K562 (cell line): ENCODE measurements at regions not wholly inside any gene's neighbourhood (a gene's known extent, or its start where the extent isn't known, plus 50 kb on each side); places are given as distances from the start of the nearest gene placed in this dataset.
"Not testable (repeated sequence)": the region's sequence is repeated elsewhere in the genome, so short reads cannot be mapped to it uniquely, and the experiment has no call there.

Experiments used
- ATAC-seq: fragments of 200-7000 bp; cut with Tn5 transposase; 3 replicates; pipeline ENCODE4 v1.9.1; 2020; ENCODE audit warnings: moderate library complexity
- BruUV-seq: library from RNA; stranded (reverse); fragments of 400-500 nt; replicated peaks from 2 replicates; lab custom pipeline; 2021; lab: Mats Ljungman, UMichigan
- CTCF ChIA-PET: fragments of 300-600 bp; formaldehyde crosslinking; extraction: SDS; loops from one replicate; lab custom pipeline; 2021; ENCODE audit warnings: low intra/inter-chr PET ratio; lab: Yijun Ruan, JAX
- POLR2A ChIA-PET: fragments of 300-600, 350-650 bp; sonication (Branson Sonifier 250); formaldehyde crosslinking; extraction: SDS; loops from one replicate; lab custom pipeline; 2021; ENCODE audit warnings: antibody characterized with exemption, inconsistent platforms; lab: Yijun Ruan, JAX
- DNase-seq, 4 experiments: peaks; one replicate each; pipeline versions ENCODE4 v3.0.0 to v3.0.0-alpha.2; 2011 to 2018; ENCODE audit warnings: low spot score in 3 of 4, mixed read lengths in 3 of 4; ENCODE audit errors: extremely low read depth in 1 of 4
- FAIRE-seq: peaks from 2 replicates; lab custom pipeline; 2011; peaks lifted over from hg19 to GRCh38; lab: Jason Lieb, UNC
- H2AFZ ChIP-seq: 2 replicates; pipeline ENCODE4 v1.6.0; 2011; ENCODE audit warnings: low read depth, low read length, control low read depth, inconsistent platforms
- H3K27ac ChIP-seq: fragments of 200-600 bp; 3 replicates; pipeline ENCODE4 v1.8.0; 2011; ENCODE audit warnings: low read depth, mild to moderate bottlenecking, control low read depth, inconsistent platforms, low read length, moderate library complexity, mixed read lengths; ENCODE audit errors: extremely low read depth
- H3K27me3 ChIP-seq, 2 experiments: fragments of 300-600 bp in 1 of 2; 2 replicates in 1 of 2; 3 replicates in 1 of 2; pipeline versions ENCODE4 v1.6.0 to v1.8.0; 2011; ENCODE audit warnings: inconsistent platforms in 2 of 2, low read length in 2 of 2, mild to moderate bottlenecking in 1 of 2, mixed read lengths in 1 of 2, moderate library complexity in 1 of 2; ENCODE audit not compliant: control insufficient read depth in 2 of 2, insufficient read depth in 2 of 2
- H3K36me3 ChIP-seq: fragments of 300-600 bp; 3 replicates; pipeline ENCODE4 v1.8.0; 2011; ENCODE audit warnings: mild to moderate bottlenecking, low read length, inconsistent platforms; ENCODE audit not compliant: control insufficient read depth, insufficient read depth
- H3K4me1 ChIP-seq, 2 experiments: fragments of 200-600 bp in 1 of 2; replicated peaks in 1 of 2; 2 replicates in 1 of 2; 3 replicates in 1 of 2; pipeline versions ENCODE4 v1.5.1 to v1.8.0; 2011; ENCODE audit warnings: inconsistent platforms in 2 of 2, low read length in 2 of 2, mild to moderate bottlenecking in 1 of 2, mixed read lengths in 1 of 2, moderate library complexity in 1 of 2; ENCODE audit not compliant: control insufficient read depth in 2 of 2, insufficient read depth in 2 of 2
- H3K4me2 ChIP-seq: 2 replicates; pipeline ENCODE4 v1.6.1; 2011; ENCODE audit warnings: low read length, control low read depth, inconsistent platforms, mixed read lengths; ENCODE audit not compliant: insufficient read depth
- H3K4me3 ChIP-seq: fragments of 200-600 bp; sonication (generic), shearing (Covaris generic); 2 replicates; pipeline ENCODE4 v1.5.1; 2016; ENCODE audit warnings: control low read depth, inconsistent platforms
- H3K79me2 ChIP-seq: fragments of 200-600 bp; 3 replicates; pipeline ENCODE4 v1.8.0; 2011; ENCODE audit warnings: low read length, inconsistent platforms; ENCODE audit not compliant: control insufficient read depth, insufficient read depth
- H3K9ac ChIP-seq, 2 experiments: 2 replicates each; pipeline versions ENCODE4 v1.6.0 to v1.6.1; 2011; ENCODE audit warnings: low read depth in 2 of 2, low read length in 2 of 2, control low read depth in 1 of 2, inconsistent platforms in 1 of 2, mild to moderate bottlenecking in 1 of 2, mixed read lengths in 1 of 2; ENCODE audit not compliant: insufficient read depth in 1 of 2
- H3K9me1 ChIP-seq: one replicate; pipeline ENCODE4 v1.6.0; 2011; ENCODE audit warnings: inconsistent platforms, mild to moderate bottlenecking, low read length, moderate library complexity; ENCODE audit not compliant: control insufficient read depth, insufficient read depth
- H3K9me3 ChIP-seq: replicated peaks from 2 replicates; pipeline ENCODE4 v1.5.1; 2011; ENCODE audit warnings: low read depth, low read length, inconsistent platforms; ENCODE audit not compliant: control insufficient read depth, insufficient read depth
- H4K20me1 ChIP-seq: replicated peaks from 2 replicates; pipeline ENCODE4 v1.6.1; 2011; ENCODE audit warnings: low read length, inconsistent platforms, mixed read lengths; ENCODE audit not compliant: control insufficient read depth, insufficient read depth
- JUND ChIP-seq, 2 experiments: IDR thresholded peaks; 2 replicates in 1 of 2; 3 replicates in 1 of 2; pipeline ENCODE4 v1.6.1; 2011; ENCODE audit warnings: borderline replicate concordance in 2 of 2, low read depth in 2 of 2, low read length in 2 of 2, improper control_type of control experiment in 1 of 2, missing biosample characterization in 1 of 2, missing genetic modification characterization in 1 of 2, missing genetic modification reagents in 1 of 2
- NEUROD1 ChIP-seq: fragments of 150-350 bp; IDR thresholded peaks from 2 replicates; pipeline ENCODE4 v1.6.1; 2014; ENCODE audit warnings: borderline replicate concordance, low read length, low read depth; ENCODE audit not compliant: partially characterized antibody
- NFIX ChIP-seq: fragments of 250-450 bp; sonication (Bioruptor Pico); IDR thresholded peaks from 2 replicates; pipeline ENCODE4 v1.4.0; 2020; ENCODE audit warnings: low read depth, mild to moderate bottlenecking, moderate library complexity
- RBFOX2 ChIP-seq: fragments of 200-400 bp; formaldehyde crosslinking; IDR thresholded peaks from 2 replicates; pipeline ENCODE4 v1.6.1; 2017; ENCODE audit warnings: low read depth, mild to moderate bottlenecking, low read length, moderate library complexity
- ZNF146 ChIP-seq: IDR thresholded peaks from one replicate; pipeline ENCODE4 v1.6.1; 2018; ENCODE audit warnings: missing compliant biosample characterization; ENCODE audit not compliant: unreplicated experiment
- ZNF224 ChIP-seq: sonication (generic); formaldehyde crosslinking; IDR thresholded peaks from 2 replicates; pipeline ENCODE4 v1.8.0; 2022; ENCODE audit warnings: mild to moderate bottlenecking, missing genetic modification reagents
- ZNF586 ChIP-seq: fragments of 450-650 bp; formaldehyde crosslinking; conservative IDR thresholded peaks from 2 replicates; pipeline ENCODE4 v1.4.0; 2020; ENCODE audit warnings: mild to moderate bottlenecking, moderate library complexity
- WGBS: fragments of 100-300 bp; shearing (Covaris generic); methylation state at CpG from one replicate; pipeline ENCODE4 v1.1.6; 2016; ENCODE audit warnings: low coverage, mixed read lengths; ENCODE audit not compliant: insufficient coverage; ENCODE audit errors: missing lambda C conversion rate; 5-methylcytosine and 5-hydroxymethylcytosine counted together
- in situ Hi-C: fragments of 300-500 bp; cut with MboI; formaldehyde crosslinking; loops from 4 replicates; pipeline ENCODE4 v1.15.0; 2018; ENCODE audit warnings: inconsistent platforms, mixed read lengths
- intact Hi-C: fragments of 100-400 bp; cut with micrococcal nuclease; formaldehyde crosslinking; loops from 2 replicates; pipeline ENCODE4 v1.14.2; 2022
- TF ChIP-seq, protein P1 (sequence below): sonication (generic); formaldehyde crosslinking; IDR thresholded peaks from 2 replicates; pipeline ENCODE4 v1.8.0; 2023; ENCODE audit warnings: missing genetic modification reagents, mild to moderate bottlenecking, borderline replicate concordance

DNA sequence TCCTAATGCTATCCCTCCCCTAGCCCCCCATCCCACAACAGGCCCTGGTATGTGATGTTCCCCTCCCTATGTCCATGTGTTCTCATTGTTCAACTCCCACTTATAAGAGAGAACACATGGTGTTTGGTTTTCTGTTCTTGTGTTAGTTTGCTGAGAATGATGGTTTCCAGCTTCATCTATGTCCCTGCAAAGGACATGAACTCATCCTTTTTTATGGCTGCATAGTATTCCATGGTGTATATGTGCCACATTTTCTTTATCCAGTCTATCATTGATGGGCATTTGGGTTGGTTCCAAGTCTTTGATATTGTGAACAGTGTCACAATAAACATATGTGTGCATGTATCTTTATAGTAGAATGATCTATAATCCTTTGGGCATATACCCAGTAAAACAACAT, 99.2 kb downstream of the OAT start:
- H4K20me1 ChIP-seq, H3K79me2 ChIP-seq, H2AFZ ChIP-seq, in situ Hi-C loops, H3K4me2 ChIP-seq, ATAC-seq, BruUV-seq, H3K9me3 ChIP-seq, CTCF ChIA-PET, DNase-seq, H3K36me3 ChIP-seq, FAIRE-seq, H3K4me3 ChIP-seq, H3K27ac ChIP-seq, POLR2A ChIA-PET, H3K9me1 ChIP-seq, intact Hi-C loops, H3K4me1 ChIP-seq, H3K9ac ChIP-seq: not testable (repeated sequence)
- peaks cover 0 to 23% of the 10 kb centered on the region in 2 experiments; a peak in 2 of 5 replicates for H3K27me3 ChIP-seq
- TF ChIP-seq ZNF146 (CRISPR knock-in tag): peak; percentile 16

- 0 out of 2 replicates have a peak, but pooled peaks cover 3% of the 10 kb centered on the region for H4K20me1 ChIP-seq
- no peak overlapping the region for H3K4me3 ChIP-seq
- in situ Hi-C loops: no loop called here
- intact Hi-C loops: no loop called here
- H3K9me1 ChIP-seq: no peaks in the 10 kb centered on the region
- no peak overlapping the region for H3K4me2 ChIP-seq
- peaks cover 0 to 23% of the 10 kb centered on the region in 2 experiments; a peak in 2 of 5 replicates for H3K27me3 ChIP-seq
- no peak overlapping the region for H3K27ac ChIP-seq
- TF ChIP-seq NFIX (CRISPR knock-in tag): no peak
- no peak for TF ChIP-seq NEUROD1
- TF ChIP-seq, protein P1, sequence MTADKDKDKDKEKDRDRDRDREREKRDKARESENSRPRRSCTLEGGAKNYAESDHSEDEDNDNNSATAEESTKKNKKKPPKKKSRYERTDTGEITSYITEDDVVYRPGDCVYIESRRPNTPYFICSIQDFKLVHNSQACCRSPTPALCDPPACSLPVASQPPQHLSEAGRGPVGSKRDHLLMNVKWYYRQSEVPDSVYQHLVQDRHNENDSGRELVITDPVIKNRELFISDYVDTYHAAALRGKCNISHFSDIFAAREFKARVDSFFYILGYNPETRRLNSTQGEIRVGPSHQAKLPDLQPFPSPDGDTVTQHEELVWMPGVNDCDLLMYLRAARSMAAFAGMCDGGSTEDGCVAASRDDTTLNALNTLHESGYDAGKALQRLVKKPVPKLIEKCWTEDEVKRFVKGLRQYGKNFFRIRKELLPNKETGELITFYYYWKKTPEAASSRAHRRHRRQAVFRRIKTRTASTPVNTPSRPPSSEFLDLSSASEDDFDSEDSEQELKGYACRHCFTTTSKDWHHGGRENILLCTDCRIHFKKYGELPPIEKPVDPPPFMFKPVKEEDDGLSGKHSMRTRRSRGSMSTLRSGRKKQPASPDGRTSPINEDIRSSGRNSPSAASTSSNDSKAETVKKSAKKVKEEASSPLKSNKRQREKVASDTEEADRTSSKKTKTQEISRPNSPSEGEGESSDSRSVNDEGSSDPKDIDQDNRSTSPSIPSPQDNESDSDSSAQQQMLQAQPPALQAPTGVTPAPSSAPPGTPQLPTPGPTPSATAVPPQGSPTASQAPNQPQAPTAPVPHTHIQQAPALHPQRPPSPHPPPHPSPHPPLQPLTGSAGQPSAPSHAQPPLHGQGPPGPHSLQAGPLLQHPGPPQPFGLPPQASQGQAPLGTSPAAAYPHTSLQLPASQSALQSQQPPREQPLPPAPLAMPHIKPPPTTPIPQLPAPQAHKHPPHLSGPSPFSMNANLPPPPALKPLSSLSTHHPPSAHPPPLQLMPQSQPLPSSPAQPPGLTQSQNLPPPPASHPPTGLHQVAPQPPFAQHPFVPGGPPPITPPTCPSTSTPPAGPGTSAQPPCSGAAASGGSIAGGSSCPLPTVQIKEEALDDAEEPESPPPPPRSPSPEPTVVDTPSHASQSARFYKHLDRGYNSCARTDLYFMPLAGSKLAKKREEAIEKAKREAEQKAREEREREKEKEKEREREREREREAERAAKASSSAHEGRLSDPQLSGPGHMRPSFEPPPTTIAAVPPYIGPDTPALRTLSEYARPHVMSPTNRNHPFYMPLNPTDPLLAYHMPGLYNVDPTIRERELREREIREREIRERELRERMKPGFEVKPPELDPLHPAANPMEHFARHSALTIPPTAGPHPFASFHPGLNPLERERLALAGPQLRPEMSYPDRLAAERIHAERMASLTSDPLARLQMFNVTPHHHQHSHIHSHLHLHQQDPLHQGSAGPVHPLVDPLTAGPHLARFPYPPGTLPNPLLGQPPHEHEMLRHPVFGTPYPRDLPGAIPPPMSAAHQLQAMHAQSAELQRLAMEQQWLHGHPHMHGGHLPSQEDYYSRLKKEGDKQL: no peak
- TF ChIP-seq ZNF224 (CRISPR knock-in tag): no peak
- TF ChIP-seq ZNF586 (CRISPR knock-in tag): no peak
- no peak for TF ChIP-seq JUND (IDR thresholded peaks at IDR 0.05; ENCODE audit: borderline replicate concordance, low read depth, low read length)
- TF ChIP-seq JUND (tag; IDR thresholded peaks at IDR 0.05; ENCODE audit: borderline replicate concordance, low read depth, low read length): no peak
- TF ChIP-seq RBFOX2: no peak
- no peak overlapping the region for H3K9ac ChIP-seq
- ChIA-PET CTCF (no interaction called here), POLR2A (no interaction called here)
- H3K4me1 ChIP-seq: no peaks in the 10 kb centered on the region; a peak in 1 of 5 replicates
- WGBS: 14% methylated on average over 8 of the region's 8 CpGs
- DNase-seq (no peak), ATAC-seq (no peak), FAIRE-seq (no peak)
- BruUV-seq: no TSS peak
- no peak overlapping the region for H2AFZ ChIP-seq
- no peaks in the 10 kb centered on the region for H3K79me2 ChIP-seq
- no peaks in the 10 kb centered on the region for H3K9me3 ChIP-seq
- H3K36me3 ChIP-seq: no peaks in the 10 kb centered on the region
These were observed 99.9 kb downstream of the OAT start for GRCh38 chr10:124318811-124319210.
